ENCODE measurements at regions not wholly inside any gene's neighbourhood (a gene's known extent, or its start where the extent isn't known, plus 50 kb on each side); places are given as distances from the start of the nearest gene placed in this dataset.

DNA sequence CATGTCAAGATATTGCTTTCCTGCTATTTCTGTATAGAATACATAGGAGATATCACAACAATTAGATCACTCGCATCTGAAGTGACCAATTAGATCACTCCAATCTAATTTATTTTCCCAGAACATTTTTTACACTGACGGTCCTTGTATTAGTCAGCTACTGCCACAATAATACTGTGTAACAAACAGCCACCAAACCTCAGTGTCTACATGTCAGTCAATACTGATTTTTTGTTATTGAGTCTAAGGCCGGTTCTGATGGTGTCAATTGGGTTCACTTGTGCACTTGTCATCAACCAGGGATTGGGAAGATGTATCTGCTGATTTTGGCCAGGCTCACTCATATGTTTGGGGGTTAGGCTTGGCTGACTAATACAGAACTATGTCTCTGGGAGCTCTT lies 275.9 kb upstream of the NFE2L3 start:
- FAIRE-seq: no peak
- DNase-seq: no peak
- no peaks in the 10 kb centered on the region for H3K36me3 ChIP-seq (ENCODE audit: control insufficient read depth in 2 of 3, insufficient read depth in 3 of 3, low read length in 3 of 3)
- no peak overlapping the region for H3K27ac ChIP-seq (ENCODE audit: low read depth in 2 of 2, low read length in 2 of 2)
- H3K9me3 ChIP-seq (ENCODE audit: control insufficient read depth in 2 of 3, insufficient read depth in 1 of 3, low read length in 3 of 3): peaks cover 0 to 2% (median 0%) of the 10 kb centered on the region in 3 donors
- H3K27me3 ChIP-seq (ENCODE audit: control insufficient read depth, insufficient read depth, low read length): no peaks in the 10 kb centered on the region
- H3K4me1 ChIP-seq (ENCODE audit: control insufficient read depth in 2 of 3, insufficient read depth in 2 of 3, low read depth in 1 of 3, low read length in 3 of 3): no peaks in the 10 kb centered on the region
- intact Hi-C loops (cut with DNase I): no loop called here
- TF ChIP-seq, protein P1, sequence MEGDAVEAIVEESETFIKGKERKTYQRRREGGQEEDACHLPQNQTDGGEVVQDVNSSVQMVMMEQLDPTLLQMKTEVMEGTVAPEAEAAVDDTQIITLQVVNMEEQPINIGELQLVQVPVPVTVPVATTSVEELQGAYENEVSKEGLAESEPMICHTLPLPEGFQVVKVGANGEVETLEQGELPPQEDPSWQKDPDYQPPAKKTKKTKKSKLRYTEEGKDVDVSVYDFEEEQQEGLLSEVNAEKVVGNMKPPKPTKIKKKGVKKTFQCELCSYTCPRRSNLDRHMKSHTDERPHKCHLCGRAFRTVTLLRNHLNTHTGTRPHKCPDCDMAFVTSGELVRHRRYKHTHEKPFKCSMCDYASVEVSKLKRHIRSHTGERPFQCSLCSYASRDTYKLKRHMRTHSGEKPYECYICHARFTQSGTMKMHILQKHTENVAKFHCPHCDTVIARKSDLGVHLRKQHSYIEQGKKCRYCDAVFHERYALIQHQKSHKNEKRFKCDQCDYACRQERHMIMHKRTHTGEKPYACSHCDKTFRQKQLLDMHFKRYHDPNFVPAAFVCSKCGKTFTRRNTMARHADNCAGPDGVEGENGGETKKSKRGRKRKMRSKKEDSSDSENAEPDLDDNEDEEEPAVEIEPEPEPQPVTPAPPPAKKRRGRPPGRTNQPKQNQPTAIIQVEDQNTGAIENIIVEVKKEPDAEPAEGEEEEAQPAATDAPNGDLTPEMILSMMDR (IDR thresholded peaks at IDR 0.05; ENCODE audit: borderline replicate concordance, extremely low read depth, insufficient read depth): no peak
- no peak overlapping the region for H3K4me3 ChIP-seq (ENCODE audit: low read length in 3 of 3)
- no peak overlapping the region for H3K9ac ChIP-seq (ENCODE audit: low read length in 3 of 3)

DNA sequence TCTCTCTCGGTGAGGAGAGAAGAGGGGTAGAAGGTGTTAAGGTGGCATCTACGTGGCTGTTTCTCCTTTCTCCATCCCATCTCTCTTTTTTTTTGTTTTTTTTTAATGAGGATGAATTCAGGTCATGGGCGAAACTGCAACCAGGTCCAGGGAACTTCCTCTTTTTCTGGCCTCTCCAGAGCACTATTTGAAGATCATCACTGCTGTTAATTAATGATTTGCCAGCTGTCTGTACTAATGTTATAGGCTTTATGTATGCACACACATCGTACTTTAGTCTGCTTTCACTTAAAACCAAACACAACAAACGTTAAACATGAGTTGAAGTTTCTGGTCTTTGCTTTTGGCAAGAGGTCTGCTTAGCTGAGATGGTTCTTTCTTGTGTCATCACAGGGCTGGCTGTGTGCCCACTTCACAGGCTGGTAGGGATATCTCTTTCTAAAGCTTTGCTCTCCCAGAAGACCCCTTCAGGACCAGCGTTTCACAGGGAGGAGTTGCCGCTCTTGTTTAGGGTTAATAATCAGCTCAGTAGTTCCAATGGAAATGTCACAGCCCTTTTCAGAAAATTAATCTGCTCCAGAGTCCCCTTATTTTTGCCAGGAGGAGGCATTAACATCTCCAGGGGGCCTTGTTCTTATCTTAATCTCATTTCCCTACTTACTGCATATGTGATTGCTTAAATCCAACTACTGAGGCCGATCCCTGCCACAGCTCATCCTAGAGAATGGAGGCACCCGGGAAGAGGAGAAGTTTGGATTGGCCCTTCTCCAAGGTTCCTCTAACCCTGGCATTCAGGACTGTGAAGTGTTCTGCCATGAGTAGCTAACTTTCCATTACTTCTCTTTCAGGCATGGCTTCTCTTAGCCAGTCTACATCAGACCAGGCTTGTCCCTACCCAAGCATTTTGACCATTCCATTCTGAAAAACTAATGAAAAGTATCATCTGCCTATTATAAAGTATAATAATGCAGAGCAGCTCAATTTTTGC lies 273.9 kb upstream of the NFE2L3 start:
- H3K4me3 ChIP-seq (ENCODE audit: low read length in 3 of 3): no peak overlapping the region
- H3K9ac ChIP-seq (ENCODE audit: low read length in 3 of 3): no peak overlapping the region
- no peak for FAIRE-seq
- no peaks in the 10 kb centered on the region for H3K27me3 ChIP-seq (ENCODE audit: control insufficient read depth, insufficient read depth, low read length)
- no peaks in the 10 kb centered on the region for H3K36me3 ChIP-seq (ENCODE audit: control insufficient read depth in 2 of 3, insufficient read depth in 3 of 3, low read length in 3 of 3)
- peaks cover 0 to 2% (median 0%) of the 10 kb centered on the region in 3 donors for H3K9me3 ChIP-seq (ENCODE audit: control insufficient read depth in 2 of 3, insufficient read depth in 1 of 3, low read length in 3 of 3)
- no peaks in the 10 kb centered on the region for H3K4me1 ChIP-seq (ENCODE audit: control insufficient read depth in 2 of 3, insufficient read depth in 2 of 3, low read depth in 1 of 3, low read length in 3 of 3)
- no peak overlapping the region for H3K27ac ChIP-seq (ENCODE audit: low read depth in 2 of 2, low read length in 2 of 2)
- no peak for DNase-seq
- intact Hi-C loops (cut with DNase I): no loop called here
- TF ChIP-seq, protein P1 (IDR thresholded peaks at IDR 0.05; ENCODE audit: borderline replicate concordance, extremely low read depth, insufficient read depth): no peak

DNA sequence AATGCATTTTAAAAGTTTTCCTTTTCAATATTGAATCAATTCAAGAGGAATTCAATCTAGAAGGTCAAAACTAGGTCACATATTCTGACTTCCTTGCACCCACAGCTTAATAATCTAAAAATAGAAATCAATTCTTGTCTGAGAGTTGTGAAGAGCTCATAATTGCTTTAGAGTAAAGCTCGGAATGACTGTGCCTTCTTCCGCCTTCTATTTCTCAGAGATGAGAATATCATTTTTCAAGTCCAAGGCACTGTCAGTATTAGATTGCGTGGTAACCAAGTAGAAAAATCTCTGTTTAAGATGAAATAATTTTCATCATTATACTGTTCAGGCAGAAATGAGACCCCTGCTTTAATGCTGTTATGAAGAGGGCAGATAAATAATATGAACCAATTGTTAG lies 272.2 kb upstream of the NFE2L3 start:
- Histone ChIP-seq H3K4me3 (ENCODE audit: low read length in 3 of 3) (no peak overlapping the region), H3K36me3 (ENCODE audit: control insufficient read depth in 2 of 3, insufficient read depth in 3 of 3, low read length in 3 of 3) (no peaks in the 10 kb centered on the region), H3K9ac (ENCODE audit: low read length in 3 of 3) (no peak overlapping the region), H3K9me3 (ENCODE audit: control insufficient read depth in 2 of 3, insufficient read depth in 1 of 3, low read length in 3 of 3) (peaks cover 0 to 2% (median 0%) of the 10 kb centered on the region in 3 donors), H3K27ac (ENCODE audit: low read depth in 2 of 2, low read length in 2 of 2) (no peak overlapping the region), H3K27me3 (ENCODE audit: control insufficient read depth, insufficient read depth, low read length) (no peaks in the 10 kb centered on the region), H3K4me1 (ENCODE audit: control insufficient read depth in 2 of 3, insufficient read depth in 2 of 3, low read depth in 1 of 3, low read length in 3 of 3) (no peaks in the 10 kb centered on the region)
- FAIRE-seq: no peak
- no peak for DNase-seq
- intact Hi-C loops (cut with DNase I): no loop called here
- TF ChIP-seq, protein P1 (IDR thresholded peaks at IDR 0.05; ENCODE audit: borderline replicate concordance, extremely low read depth, insufficient read depth): no peak

Data from kidney (tissue), 13 donors.